DND-41 (cell line): ENCODE measurements at regions not wholly inside any gene's neighbourhood (a gene's known extent, or its start where the extent isn't known, plus 50 kb on each side); places are given as distances from the start of the nearest gene placed in this dataset.

Experiments
- ATAC-seq: fragments of 200-7000 bp; cut with Tn5 transposase; 3 replicates; pipeline ENCODE4 v1.9.1; 2021; ENCODE audit warnings: low read depth; ENCODE audit not compliant: insufficient read depth
- DNase-seq: peaks from one replicate; pipeline ENCODE4 v3.0.0-alpha.2; 2020
- H2AFZ ChIP-seq: 2 replicates; pipeline ENCODE4 v1.6.0; 2012; ENCODE audit warnings: low read depth, low read length
- H3K27ac ChIP-seq: 2 replicates; pipeline ENCODE4 v1.5.1; 2012; ENCODE audit warnings: low read length, inconsistent platforms
- H3K27me3 ChIP-seq: fragments of 200-600 bp; sonication (generic); 2 replicates; pipeline ENCODE4 v1.6.0; 2012; ENCODE audit warnings: low read length, mild to moderate bottlenecking, inconsistent platforms; ENCODE audit not compliant: insufficient read depth, poor library complexity
- H3K36me3 ChIP-seq: 2 replicates; pipeline ENCODE4 v1.5.1; 2012; ENCODE audit warnings: low read length, inconsistent platforms; ENCODE audit not compliant: insufficient read depth
- H3K4me1 ChIP-seq: 2 replicates; pipeline ENCODE4 v1.5.1; 2012; ENCODE audit warnings: mild to moderate bottlenecking, low read length; ENCODE audit not compliant: insufficient read depth
- H3K4me2 ChIP-seq: 2 replicates; pipeline ENCODE4 v1.6.0; 2012; ENCODE audit warnings: mild to moderate bottlenecking, moderate library complexity, low read length, inconsistent platforms; ENCODE audit not compliant: insufficient read depth
- H3K4me3 ChIP-seq, 2 experiments: fragments of 200-600 bp in 1 of 2; shearing (Covaris generic) in 1 of 2; 2 replicates each; pipeline ENCODE4 v1.5.1; 2012 to 2016; ENCODE audit warnings: inconsistent platforms in 2 of 2, low read length in 2 of 2, mild to moderate bottlenecking in 2 of 2, low read depth in 1 of 2, moderate library complexity in 1 of 2
- H3K79me2 ChIP-seq: 2 replicates; pipeline ENCODE4 v1.6.0; 2012; ENCODE audit warnings: low read length, inconsistent platforms; ENCODE audit not compliant: insufficient read depth
- H3K9ac ChIP-seq: 2 replicates; pipeline ENCODE4 v1.6.0; 2012; ENCODE audit warnings: low read depth, mild to moderate bottlenecking, inconsistent platforms, low read length, moderate library complexity
- H3K9me3 ChIP-seq: 2 replicates; pipeline ENCODE4 v1.5.1; 2012; ENCODE audit warnings: low read length, moderate library complexity, mild to moderate bottlenecking, inconsistent platforms; ENCODE audit not compliant: insufficient read depth, severe bottlenecking
- H4K20me1 ChIP-seq: 2 replicates; pipeline ENCODE4 v1.6.0; 2012; ENCODE audit warnings: low read length; ENCODE audit not compliant: insufficient read depth
- CTCF ChIP-seq: IDR thresholded peaks from 2 replicates; pipeline ENCODE4 v1.5.1; 2012; ENCODE audit warnings: borderline replicate concordance, low read length, moderate library complexity, mild to moderate bottlenecking; ENCODE audit not compliant: poor library complexity, severe bottlenecking; ENCODE audit errors: extremely low read depth
- EZH2 ChIP-seq: IDR thresholded peaks from 3 replicates; pipeline ENCODE4 v1.6.1; 2012; ENCODE audit warnings: borderline replicate concordance, low read depth, mild to moderate bottlenecking, moderate library complexity, low read length, inconsistent platforms; ENCODE audit not compliant: severe bottlenecking

- TF ChIP-seq CTCF: no peak
- TF ChIP-seq EZH2: no peak
- H3K9ac ChIP-seq: no peak overlapping the region
- H3K9me3 ChIP-seq: no peaks in the 10 kb centered on the region
- no peak overlapping the region for H3K4me2 ChIP-seq
- no peaks in the 10 kb centered on the region for H3K36me3 ChIP-seq
- no peak overlapping the region for H3K4me3 ChIP-seq
- no peaks in the 10 kb centered on the region for H3K27me3 ChIP-seq
- ATAC-seq (no peak), DNase-seq (no peak)
- no peaks in the 10 kb centered on the region for H3K4me1 ChIP-seq
- H3K79me2 ChIP-seq: no peaks in the 10 kb centered on the region
- H4K20me1 ChIP-seq: no peaks in the 10 kb centered on the region
- no peak overlapping the region for H2AFZ ChIP-seq
- no peak overlapping the region for H3K27ac ChIP-seq
Measured at GRCh38 chr7:36021917-36022550, 131.0 kb upstream of the EEPD1 start.

GRCh38 chr7:36023033-36023560 is 130.0 kb upstream of the EEPD1 start:
- no peaks in the 10 kb centered on the region for H3K36me3 ChIP-seq

GRCh38 chr7:36025190-36025589 is 127.9 kb upstream of the EEPD1 start:
- no peaks in the 10 kb centered on the region for H3K79me2 ChIP-seq
- no peak for ATAC-seq
- no peaks in the 10 kb centered on the region for H3K9me3 ChIP-seq

More at GRCh38 chr7:36023033-36023560, 130.0 kb upstream of the EEPD1 start:
- Histone ChIP-seq H2AFZ (no peak overlapping the region), H3K4me2 (no peak overlapping the region), H3K4me1 (no peaks in the 10 kb centered on the region), H3K27ac (no peak overlapping the region), H3K27me3 (no peaks in the 10 kb centered on the region), H3K79me2 (no peaks in the 10 kb centered on the region), H3K9ac (no peak overlapping the region), H3K4me3 (no peak overlapping the region), H3K9me3 (no peaks in the 10 kb centered on the region), H4K20me1 (no peaks in the 10 kb centered on the region)
- DNase-seq: no peak
- no peak for TF ChIP-seq CTCF
- no peak for TF ChIP-seq EZH2
- ATAC-seq: no peak

More at GRCh38 chr7:36025190-36025589, 127.9 kb upstream of the EEPD1 start:
- no peak overlapping the region for H3K27ac ChIP-seq
- no peak for DNase-seq
- no peaks in the 10 kb centered on the region for H3K27me3 ChIP-seq
- no peaks in the 10 kb centered on the region for H3K4me1 ChIP-seq
- H3K36me3 ChIP-seq: no peaks in the 10 kb centered on the region
- TF ChIP-seq CTCF (no peak), EZH2 (no peak)
- H3K4me2 ChIP-seq: no peak overlapping the region
- no peak overlapping the region for H3K4me3 ChIP-seq
- no peaks in the 10 kb centered on the region for H4K20me1 ChIP-seq
- no peak overlapping the region for H2AFZ ChIP-seq
- no peak overlapping the region for H3K9ac ChIP-seq
